ENCODE measurements at regions not wholly inside any gene's neighbourhood (a gene's known extent, or its start where the extent isn't known, plus 50 kb on each side); places are given as distances from the start of the nearest gene placed in this dataset.

DNA sequence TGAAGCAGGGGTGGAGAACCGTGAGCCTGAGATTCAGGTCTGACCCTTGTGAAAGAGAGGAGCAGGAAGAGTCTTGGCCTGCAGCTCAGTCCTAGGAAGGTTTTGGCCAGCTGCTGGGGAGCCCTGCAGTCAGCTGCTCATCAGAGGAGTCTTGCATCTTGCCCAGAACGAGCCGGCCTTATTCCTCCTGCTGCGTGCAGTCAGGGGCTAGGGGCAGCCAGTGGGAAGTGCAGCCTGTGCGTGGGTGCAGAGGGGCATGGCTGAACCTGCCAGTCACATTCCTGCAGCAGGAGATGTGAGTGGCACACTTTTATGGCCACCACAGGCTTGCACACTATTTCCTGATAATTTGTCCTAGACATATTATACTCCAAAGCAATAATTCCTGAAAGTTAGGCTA, 278.7 kb downstream of the NPR3 start:
- no peak for DNase-seq (ENCODE audit: low read depth in 2 of 2)

DNA sequence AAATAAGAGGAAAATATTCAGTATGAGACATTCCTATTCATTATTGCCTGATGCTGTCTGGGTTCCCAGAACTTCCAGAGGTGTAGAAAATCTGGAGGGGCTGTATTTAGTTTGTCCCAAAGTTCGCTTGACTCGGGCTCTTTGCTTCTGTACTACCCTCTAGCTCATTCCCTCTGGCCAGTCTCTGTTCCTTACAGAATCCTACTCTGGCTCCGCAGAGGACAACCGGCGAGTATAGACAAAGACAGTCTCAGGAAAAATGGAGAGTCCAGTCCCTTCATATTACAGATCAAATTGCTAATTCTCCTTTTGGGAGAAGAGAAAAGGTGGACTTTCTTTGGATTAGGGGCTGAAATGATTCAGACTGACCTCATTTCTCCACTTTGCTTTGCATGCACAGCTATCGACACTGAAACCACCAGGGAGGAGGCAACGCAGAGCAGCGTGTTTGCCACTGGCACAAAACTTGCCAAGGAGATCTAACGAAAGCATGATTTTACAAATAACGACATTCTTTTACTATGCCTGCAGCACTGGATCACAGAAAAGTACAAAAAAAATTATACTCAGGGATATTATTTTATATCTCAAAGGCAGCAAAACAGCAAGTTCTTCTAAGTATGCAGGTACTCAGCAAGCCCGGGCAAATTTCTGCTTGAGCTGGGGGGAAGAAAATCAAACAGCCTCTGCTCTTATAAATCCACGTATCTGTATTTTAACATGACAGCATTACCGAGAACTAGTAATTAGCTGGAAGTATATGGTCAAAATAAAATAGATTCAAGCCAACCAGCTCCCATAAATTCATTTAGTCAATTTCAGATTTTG, 279.7 kb downstream of the NPR3 start:
- no peak for DNase-seq (ENCODE audit: low read depth in 2 of 2)

DNA sequence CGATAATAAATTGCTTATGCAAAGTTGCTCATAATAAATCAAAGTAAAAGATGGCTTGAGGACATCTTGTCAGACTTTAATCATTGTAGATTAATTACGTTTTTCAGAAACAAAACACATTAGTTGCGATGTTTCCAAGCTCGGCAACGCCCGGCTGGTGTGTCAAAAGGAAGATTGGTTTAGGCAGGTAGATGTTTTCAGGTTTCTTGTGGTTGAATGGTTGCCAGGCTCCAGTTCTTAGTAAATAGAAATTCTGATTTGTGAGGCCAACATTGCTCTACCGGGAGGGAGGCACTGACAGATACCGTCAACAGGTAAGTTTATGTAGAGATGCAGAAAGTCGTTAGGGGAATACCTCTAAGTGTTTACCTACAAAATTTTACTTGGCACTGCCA, 280.3 kb downstream of the NPR3 start:
- no peak for DNase-seq (ENCODE audit: low read depth in 2 of 2)

DNA sequence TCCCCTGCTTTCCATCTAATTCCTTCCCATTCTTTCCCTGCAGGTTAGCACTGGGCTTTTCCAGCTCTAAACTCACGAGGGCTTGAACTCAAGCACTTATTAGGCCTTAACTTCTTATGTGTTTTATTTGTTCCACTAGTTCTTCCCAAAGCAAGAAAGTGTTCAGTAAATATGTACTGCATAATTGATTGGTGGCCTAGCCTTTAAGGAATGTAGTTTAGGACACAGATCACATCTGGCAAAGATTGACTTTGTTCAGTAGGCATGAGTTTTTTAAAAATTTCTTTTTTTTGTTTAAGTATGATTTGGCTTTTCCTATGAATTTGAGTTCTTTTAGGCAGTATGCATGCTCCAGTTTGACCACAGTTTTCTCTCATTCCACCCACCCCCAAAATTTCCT, 285.2 kb downstream of the NPR3 start:
- DNase-seq (ENCODE audit: low read depth in 2 of 2): no peak

DNA sequence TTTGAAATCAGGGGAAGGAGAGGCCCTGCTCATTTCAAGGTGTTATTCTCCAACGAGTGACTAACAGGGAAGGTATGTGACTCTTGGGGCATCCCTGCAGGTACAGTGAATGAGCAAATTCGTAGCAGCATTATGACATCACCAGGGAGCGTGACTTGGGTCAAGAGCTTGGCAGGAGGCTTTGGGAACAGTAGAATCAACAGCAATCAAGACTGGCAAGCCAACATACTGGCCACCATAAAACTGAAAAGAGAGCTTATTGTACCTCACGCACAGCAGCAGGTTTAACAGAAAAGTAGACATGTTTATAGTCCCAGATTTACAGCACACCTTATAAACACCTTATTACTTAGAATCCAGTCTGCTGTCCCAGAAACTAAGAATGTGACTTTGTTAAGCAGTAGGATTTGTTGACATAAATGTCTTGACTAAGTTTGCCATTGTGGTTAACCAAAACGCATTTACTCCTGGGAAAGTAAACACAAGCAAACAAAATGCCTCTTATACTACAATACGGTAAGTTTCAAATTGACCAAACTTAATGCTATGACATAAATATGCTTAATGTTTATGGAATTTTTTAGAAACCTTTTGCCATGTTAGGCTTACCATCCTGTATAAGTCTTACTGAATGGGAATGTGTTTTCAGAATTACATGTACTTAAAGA, 297.8 kb downstream of the NPR3 start:
- no peak for DNase-seq (ENCODE audit: low read depth in 2 of 2)

DNA sequence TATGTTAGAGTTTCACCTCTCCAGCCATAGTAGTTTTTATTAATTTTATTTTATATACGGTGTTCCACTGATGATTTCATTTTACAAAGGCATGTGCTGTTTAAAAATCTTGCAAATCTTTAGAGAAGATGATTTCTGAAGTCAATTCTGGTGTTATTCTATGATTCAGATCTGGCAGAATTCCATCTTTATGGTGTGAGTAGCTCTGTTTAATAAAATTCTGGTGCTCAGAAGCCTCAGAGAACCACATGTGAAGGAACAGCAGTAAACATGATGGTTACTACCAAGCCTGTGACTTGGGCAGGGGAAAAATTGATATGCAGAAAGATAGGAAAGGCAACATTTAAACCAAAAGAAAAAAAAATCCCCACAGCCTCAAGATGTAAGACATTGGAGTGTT, 299.7 kb downstream of the NPR3 start:
- peak; percentile 41 to 49 for DNase-seq (ENCODE audit: low read depth in 2 of 2)

DNA sequence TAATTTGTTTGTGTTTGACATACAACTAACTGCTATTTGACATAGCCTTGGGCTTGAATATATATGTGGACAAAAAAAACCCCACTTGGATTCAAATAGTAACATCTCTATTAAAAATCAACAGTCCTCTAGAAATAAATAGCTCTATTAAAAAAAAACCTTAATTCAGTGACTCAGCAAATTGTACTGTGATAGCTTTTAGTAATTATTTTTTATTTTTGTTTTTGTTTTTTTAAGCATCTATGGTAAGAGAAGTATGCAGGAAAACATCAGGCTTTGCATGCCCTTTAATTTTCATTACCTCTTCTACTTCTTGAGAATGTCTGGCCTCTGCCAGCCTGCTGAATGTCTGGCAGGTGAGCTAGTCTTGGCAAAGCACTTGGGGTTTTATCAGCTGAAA, 300.7 kb downstream of the NPR3 start:
- no peak for DNase-seq (ENCODE audit: low read depth in 2 of 2)

DNA sequence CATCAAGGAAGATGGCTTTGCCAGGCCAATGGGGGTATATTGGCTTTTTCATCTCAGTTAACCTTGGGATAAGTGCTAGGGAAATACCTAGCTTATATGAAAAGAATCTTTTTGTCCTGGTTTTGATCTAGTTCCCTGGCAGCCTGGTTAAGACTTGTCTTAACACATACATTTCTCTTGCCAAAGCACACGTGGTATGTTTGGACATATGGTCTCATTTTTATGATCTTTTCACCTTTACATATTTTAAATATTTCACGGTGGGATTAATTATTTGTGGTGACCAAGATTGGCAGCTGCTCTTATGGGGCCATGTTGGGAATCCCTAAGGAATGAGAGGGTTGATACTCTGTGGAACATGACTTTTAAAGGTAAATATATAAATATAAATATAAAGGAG, 312.5 kb downstream of the NPR3 start:
- peak; percentile 19 to 25 for DNase-seq (ENCODE audit: low read depth in 2 of 2)

DNA sequence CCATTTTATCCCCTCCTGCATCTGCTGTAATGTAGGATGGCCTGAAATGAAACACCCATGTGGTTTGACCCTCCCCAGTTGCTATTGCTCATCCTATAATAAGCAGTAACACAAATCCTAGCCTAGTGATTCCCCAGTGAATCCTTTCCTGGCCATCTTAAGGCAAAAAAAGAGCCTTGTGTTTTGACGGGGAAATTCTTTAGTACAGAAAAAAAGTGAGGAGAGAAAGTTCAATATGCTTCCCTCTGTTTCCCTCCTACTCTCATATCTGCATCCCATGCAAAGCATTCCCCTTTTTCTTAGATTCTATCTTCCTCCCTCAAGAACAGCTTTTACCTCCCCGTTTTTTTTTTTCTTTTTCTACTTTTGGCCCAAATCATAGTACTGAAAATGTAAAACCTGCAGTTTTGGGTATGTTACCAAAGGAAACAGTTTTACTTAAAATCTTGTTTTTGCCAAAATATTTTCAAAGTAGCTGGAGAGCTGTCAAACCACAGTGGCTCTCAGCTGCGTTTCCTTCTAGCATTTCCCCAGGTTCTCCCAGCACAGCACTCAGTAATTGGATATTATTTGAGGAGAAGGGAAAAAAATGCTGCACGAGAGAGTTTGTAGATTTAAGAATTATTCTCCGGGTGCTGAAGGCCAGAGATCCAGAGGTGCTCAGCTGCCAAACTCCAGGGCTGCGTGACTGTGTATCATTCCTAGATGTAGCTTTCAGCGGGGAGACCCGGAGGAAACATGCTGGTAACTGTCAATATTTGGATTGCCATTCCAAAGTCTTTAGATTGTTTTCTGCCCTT, 321.4 kb downstream of the NPR3 start:
- peak; percentile 40 to 44 for DNase-seq (ENCODE audit: low read depth in 2 of 2)

DNA sequence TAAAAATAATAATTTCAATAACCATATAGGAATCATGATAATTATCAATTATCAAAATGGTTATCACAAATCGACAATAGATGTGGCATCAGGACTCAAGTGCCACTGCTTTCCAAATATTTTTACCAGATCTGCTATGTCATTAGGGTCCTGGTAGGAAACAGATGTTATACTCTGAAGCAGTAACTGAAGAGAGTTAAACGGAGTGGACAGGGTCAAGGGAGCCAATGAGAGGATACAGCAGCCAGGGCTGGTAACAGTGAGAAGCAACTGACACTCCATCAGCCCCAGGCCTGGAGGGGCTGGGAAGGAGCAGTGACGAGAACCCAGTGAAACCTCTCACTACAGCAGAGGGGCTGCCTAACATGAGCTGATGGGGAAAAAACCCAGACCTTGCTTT, 322.4 kb downstream of the NPR3 start:
- DNase-seq (ENCODE audit: low read depth in 2 of 2): no peak

DNA sequence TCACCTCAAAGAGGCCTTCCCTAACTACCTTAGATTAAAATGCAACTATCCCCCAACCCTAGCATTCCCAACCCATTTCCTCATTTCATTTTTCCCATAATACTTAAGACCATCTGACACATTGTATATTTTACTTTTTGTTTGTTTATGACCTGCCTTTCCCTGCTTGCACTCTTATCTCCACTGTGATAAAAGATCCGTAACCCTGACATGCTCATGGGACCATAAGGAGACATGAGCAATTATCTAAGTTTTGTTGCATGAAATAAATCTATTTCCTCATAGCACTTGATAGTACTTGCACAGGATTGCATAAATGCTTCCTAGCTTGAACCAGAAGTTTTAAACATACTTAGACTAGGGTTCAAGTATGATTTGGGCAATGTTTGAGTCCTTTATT, 323.7 kb downstream of the NPR3 start:
- DNase-seq (ENCODE audit: low read depth in 2 of 2): no peak

DNA sequence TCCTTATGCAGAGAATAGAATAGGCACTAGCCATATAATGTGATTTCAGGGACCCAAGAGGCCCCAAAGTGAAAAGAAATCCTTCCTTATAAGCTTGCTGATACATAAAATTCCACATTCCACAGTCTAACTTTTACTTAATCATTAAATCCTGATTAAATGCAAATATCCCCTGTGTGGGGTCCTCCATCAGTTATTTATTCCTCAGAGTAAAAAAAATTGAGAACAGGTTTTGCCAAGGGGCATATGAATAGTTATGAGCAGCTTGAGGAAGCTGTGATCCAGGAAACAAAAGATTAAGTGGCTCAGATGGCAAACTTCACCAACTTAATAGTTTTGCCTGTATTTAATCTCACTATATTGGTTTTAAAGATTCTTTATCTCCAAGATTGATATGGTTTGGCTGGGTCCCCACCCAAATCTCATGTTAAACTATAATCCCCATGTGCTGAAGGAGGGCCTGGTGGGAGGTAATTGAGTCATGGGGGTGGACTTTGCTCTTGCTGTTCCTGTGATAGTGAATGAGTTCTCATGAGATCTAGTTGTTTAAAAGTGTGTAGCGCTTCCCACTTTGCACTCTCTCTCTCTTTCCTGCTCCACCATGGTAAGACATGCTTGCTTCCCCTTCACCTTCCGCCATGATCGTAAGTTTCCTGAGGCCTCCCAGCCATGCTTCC, 324.9 kb downstream of the NPR3 start:
- DNase-seq (ENCODE audit: low read depth in 2 of 2): no peak

DNA sequence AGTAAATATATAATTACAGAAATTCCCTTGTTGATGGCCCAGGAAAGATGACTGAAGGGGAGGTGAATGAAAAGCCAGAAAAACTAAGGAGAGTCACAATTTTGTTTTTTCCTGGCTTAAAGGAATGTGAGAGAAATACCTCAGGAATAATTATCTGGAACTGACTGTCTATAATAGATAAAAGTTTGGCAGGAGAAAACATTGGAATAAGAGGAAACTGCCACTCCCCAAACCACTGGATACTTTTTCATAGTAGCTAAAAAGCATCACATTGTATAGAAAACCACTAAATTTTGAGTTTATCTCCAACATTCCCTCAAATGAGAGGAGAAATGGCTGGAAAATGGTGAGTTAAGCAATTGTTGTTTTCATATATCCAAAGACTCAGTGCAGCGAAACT, 326.0 kb downstream of the NPR3 start:
- no peak for DNase-seq (ENCODE audit: low read depth in 2 of 2)

DNA sequence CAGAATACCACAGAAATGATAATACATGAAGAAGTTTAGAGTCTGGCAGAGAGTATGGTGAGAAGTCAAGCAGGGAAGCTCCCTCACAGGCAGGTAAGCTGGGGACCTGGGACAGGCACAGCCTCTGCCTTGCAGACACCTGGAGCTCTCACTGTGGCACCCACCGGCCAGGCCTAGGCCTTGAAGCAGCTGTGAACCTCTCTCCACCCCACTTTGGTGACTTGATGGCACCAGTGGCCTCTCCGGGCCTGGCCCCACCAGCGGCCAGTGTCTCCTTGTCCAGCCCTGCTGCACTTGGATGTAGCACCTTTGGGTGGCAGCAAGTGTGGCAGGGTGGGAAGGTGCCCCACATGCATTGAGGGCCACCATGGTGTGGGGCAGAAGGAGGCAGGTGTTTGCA, 330.5 kb downstream of the NPR3 start:
- no peak for DNase-seq (ENCODE audit: low read depth in 2 of 2)

DNA sequence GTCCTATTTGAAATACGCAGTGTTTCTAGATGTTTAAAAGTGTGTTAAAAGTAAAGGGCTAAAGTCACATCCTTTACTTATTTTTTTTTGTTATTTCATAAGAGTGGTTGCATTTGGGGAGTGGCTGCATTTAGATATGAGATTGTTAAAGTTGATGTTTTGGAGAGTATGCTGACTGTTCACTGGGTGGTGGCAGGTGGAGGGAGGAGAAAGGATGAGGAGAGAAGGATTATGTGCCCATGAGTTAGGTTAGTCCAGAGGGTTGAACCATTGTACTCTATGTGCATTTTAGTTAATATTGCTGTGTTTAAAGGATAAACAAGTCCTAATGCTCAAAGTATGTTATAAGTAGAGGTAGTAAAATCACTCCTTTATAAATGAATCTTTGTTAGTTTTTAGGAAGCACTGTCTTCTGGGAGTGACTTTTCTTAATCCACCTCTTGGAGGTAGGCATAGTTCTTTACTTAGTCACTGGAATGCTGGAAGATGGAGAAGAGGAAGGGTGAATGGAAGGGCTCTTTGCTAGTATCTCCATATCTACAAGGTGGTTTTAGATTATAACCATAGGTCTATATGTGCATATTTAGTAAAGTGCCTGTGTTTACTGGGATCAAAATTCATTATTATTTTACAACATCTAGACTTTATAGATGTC, 332.3 kb downstream of the NPR3 start:
- DNase-seq (ENCODE audit: low read depth in 2 of 2): no peak

DNA sequence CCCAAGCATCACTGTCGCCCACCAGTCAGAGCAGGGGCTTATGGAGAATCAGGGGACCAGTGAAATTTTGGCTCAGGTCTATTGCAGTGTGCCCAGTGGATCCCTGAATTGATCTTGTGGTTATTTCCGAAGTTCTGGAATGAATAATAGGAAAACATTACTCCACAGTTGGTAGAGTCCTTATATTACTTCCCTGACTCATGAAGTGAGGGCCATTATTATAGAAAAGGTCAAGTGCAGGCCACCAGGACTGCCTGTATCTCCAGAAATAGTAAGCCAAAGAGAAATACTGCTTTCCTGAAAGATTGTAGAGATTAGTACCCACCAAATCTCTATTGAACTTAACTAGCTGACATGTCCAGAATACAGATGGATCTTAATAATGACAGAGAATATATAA, 335.0 kb downstream of the NPR3 start:
- no peak for DNase-seq (ENCODE audit: low read depth in 2 of 2)

DNA sequence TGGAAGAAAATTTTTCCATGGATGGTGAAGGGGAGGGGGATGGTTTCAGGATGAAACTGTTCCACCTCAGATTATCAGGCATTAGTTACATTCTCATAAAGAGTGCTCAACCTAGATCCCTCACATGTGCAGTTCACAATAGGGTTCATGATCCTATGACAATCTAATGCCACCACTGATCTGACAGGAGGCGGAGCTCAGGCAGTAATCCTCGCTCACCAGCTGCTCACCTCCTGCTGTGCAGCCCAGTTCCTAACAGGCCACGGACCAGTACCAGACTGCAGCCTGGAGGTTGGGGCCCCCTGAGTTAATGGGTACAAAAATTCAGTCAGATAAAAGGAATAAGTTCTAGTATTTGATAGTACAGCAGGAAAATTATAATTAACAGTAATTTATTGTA, 337.2 kb downstream of the NPR3 start:
- DNase-seq (ENCODE audit: low read depth in 2 of 2): no peak

DNA sequence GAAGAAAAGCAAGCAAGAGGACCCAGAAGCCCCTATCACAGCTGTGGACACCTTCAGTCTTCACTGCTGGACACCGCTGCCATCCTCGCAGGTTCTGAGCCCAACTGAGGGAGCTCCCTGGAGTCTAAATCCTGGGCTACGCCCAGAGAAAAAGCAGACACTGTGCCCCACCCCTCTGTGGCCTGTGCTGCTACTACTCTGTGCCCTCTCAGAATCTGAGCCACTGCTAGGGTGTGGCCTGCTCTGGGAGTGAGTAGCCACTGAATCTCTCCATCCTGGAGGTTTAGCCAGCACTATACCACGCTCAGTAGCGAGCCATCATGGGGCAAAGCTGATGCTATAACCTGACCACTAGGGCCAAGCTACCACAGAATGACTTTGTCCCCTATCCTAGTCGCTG, 338.2 kb downstream of the NPR3 start:
- no peak for DNase-seq (ENCODE audit: low read depth in 2 of 2)

DNA sequence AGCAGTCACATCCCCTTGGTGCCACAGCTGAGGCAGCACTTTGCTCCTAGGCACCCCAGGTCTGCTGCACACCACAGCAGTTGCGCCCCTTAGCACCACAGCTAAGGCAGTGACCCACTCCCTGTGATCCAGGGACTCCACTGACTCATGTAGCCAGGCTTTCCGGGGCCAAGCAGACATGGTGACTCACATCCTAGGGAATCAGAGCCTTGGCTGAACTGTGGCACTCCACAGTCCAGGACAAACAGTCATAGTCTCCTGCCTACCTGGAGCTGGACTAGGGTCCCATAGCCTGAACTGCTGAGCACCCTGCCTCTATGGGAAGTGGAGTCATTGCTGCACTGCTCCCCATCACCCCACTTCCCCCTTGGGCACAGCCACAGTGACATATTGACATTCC, 338.7 kb downstream of the NPR3 start:
- DNase-seq (ENCODE audit: low read depth in 2 of 2): peak; percentile 39 to 57

DNA sequence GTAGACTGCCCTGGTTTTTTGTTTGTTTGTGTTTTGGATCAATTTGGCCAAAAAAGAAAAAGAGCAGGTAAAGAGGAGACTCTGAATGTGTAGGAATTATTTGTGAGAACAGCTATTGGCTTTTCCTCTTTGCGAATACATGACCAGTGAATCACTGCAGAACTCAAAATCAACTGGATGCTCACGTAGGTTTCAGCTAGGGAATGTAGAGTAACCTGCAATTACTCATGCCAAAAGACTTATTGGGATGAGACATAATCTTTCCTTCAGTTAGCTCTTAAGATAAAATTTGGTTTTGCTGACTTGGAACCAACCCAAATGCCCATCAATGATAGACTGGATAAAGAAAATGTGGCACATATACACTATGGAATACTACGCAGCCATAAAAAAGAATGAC, 348.0 kb downstream of the NPR3 start:
- no peak for DNase-seq (ENCODE audit: low read depth in 2 of 2)

DNA sequence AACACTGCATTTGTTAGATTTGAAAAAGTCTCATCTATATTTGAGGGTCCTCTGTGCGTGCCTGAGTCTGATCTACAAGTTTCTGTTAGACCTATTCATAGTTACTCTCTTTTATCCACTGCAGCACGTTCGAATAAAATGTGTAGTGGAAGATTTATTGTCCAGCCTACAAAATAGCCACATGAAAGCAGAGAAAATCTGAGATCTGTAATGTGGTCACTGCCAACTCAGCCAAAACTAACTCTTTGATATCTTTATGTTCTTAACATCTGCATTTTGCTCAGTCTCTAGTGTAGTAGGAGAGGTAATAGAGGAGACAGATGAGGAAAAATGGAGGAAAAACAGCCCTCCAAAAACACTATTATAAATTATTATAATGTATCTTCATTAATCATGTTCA, 354.0 kb downstream of the NPR3 start:
- DNase-seq (ENCODE audit: low read depth in 2 of 2): no peak

DNA sequence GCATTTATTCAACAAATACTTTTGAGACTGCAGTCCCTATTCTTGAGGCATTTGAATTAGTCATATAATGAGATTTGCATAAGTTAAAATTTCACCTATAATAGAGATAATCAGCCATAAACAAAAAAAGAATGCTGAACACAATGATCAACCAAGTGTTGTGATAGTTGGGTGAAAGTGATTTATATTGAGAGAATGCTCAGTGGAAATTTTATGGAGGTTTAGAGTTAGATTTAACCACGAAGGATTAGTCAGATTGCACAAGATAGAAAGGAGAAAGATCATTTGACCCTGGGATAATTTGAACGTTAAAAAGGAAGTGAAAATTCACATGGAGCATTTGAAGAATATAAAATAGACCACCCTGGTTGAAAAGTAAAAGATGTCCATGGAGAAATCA, 356.2 kb downstream of the NPR3 start:
- DNase-seq (ENCODE audit: low read depth in 2 of 2): no peak

Data from fibroblast of skin of left quadriceps (primary cell).